ENCODE measurements at regions not wholly inside any gene's neighbourhood (a gene's known extent, or its start where the extent isn't known, plus 50 kb on each side); places are given as distances from the start of the nearest gene placed in this dataset.

GRCh38 chr4:71247706-71248105, 91.1 kb upstream of the SLC4A4 start:
- H3K36me3 ChIP-seq (ENCODE audit: insufficient read depth, low read length) = no peaks in the 10 kb centered on the region
- no peaks in the 10 kb centered on the region for H3K4me1 ChIP-seq (ENCODE audit: insufficient read depth, low read length)
- no peak overlapping the region for H3K27ac ChIP-seq (ENCODE audit: low read depth, low read length)
- H3K9ac ChIP-seq (ENCODE audit: low read depth, low read length) = no peak overlapping the region
- no peak overlapping the region for H3K4me3 ChIP-seq (ENCODE audit: low read length)
- no peaks in the 10 kb centered on the region for H3K27me3 ChIP-seq (ENCODE audit: insufficient read depth, low read length)
- WGBS = 91% methylated on average over 5 of the region's 5 CpGs
- no peaks in the 10 kb centered on the region for H3K9me3 ChIP-seq (ENCODE audit: insufficient read depth, low read depth, low read length)

GRCh38 chr4:71251261-71251660, 87.6 kb upstream of the SLC4A4 start:
- Histone ChIP-seq H3K27ac (ENCODE audit: low read depth, low read length) (no peak overlapping the region), H3K4me1 (ENCODE audit: insufficient read depth, low read length) (no peaks in the 10 kb centered on the region), H3K27me3 (ENCODE audit: insufficient read depth, low read length) (no peaks in the 10 kb centered on the region), H3K4me3 (ENCODE audit: low read length) (no peak overlapping the region), H3K36me3 (ENCODE audit: insufficient read depth, low read length) (no peaks in the 10 kb centered on the region), H3K9ac (ENCODE audit: low read depth, low read length) (no peak overlapping the region), H3K9me3 (ENCODE audit: insufficient read depth, low read depth, low read length) (no peaks in the 10 kb centered on the region)
- 94% methylated on average over 2 of the region's 2 CpGs for WGBS

- Histone ChIP-seq H3K4me1 (ENCODE audit: insufficient read depth, low read length) (no peaks in the 10 kb centered on the region), H3K27me3 (ENCODE audit: insufficient read depth, low read length) (no peaks in the 10 kb centered on the region), H3K4me3 (ENCODE audit: low read length) (no peak overlapping the region), H3K9ac (ENCODE audit: low read depth, low read length) (no peak overlapping the region), H3K36me3 (ENCODE audit: insufficient read depth, low read length) (no peaks in the 10 kb centered on the region), H3K9me3 (ENCODE audit: insufficient read depth, low read depth, low read length) (no peaks in the 10 kb centered on the region), H3K27ac (ENCODE audit: low read depth, low read length) (no peak overlapping the region)
- WGBS = 100% methylated on average over 1 of the region's 1 CpG
Measured at GRCh38 chr4:71253545-71253944, 85.3 kb upstream of the SLC4A4 start.

GRCh38 chr4:71254451-71255012, 84.3 kb upstream of the SLC4A4 start:
- no peaks in the 10 kb centered on the region for H3K36me3 ChIP-seq (ENCODE audit: insufficient read depth, low read length)
- H3K4me3 ChIP-seq (ENCODE audit: low read length) = no peak overlapping the region
- no peaks in the 10 kb centered on the region for H3K4me1 ChIP-seq (ENCODE audit: insufficient read depth, low read length)
- H3K27me3 ChIP-seq (ENCODE audit: insufficient read depth, low read length) = no peaks in the 10 kb centered on the region
- H3K27ac ChIP-seq (ENCODE audit: low read depth, low read length) = no peak overlapping the region
- no peak overlapping the region for H3K9ac ChIP-seq (ENCODE audit: low read depth, low read length)
- WGBS = 89% methylated on average over 2 of the region's 2 CpGs
- H3K9me3 ChIP-seq (ENCODE audit: insufficient read depth, low read depth, low read length) = no peaks in the 10 kb centered on the region

GRCh38 chr4:71255976-71256375, 82.8 kb upstream of the SLC4A4 start:
- Histone ChIP-seq H3K27ac (ENCODE audit: low read depth, low read length) (no peak overlapping the region), H3K9ac (ENCODE audit: low read depth, low read length) (no peak overlapping the region), H3K4me1 (ENCODE audit: insufficient read depth, low read length) (no peaks in the 10 kb centered on the region), H3K27me3 (ENCODE audit: insufficient read depth, low read length) (no peaks in the 10 kb centered on the region), H3K4me3 (ENCODE audit: low read length) (no peak overlapping the region), H3K36me3 (ENCODE audit: insufficient read depth, low read length) (no peaks in the 10 kb centered on the region), H3K9me3 (ENCODE audit: insufficient read depth, low read depth, low read length) (no peaks in the 10 kb centered on the region)
- 94% methylated on average over 1 of the region's 1 CpG for WGBS

- WGBS = 95% methylated on average over 1 of the region's 3 CpGs
- no peaks in the 10 kb centered on the region for H3K27me3 ChIP-seq (ENCODE audit: insufficient read depth, low read length)
- H3K4me3 ChIP-seq (ENCODE audit: low read length) = no peak overlapping the region
- H3K9ac ChIP-seq (ENCODE audit: low read depth, low read length) = no peak overlapping the region
- H3K36me3 ChIP-seq (ENCODE audit: insufficient read depth, low read length) = no peaks in the 10 kb centered on the region
- H3K4me1 ChIP-seq (ENCODE audit: insufficient read depth, low read length) = no peaks in the 10 kb centered on the region
- no peak overlapping the region for H3K27ac ChIP-seq (ENCODE audit: low read depth, low read length)
- H3K9me3 ChIP-seq (ENCODE audit: insufficient read depth, low read depth, low read length) = no peaks in the 10 kb centered on the region
Measured at GRCh38 chr4:71257761-71258160, 81.1 kb upstream of the SLC4A4 start.

- H3K27me3 ChIP-seq (ENCODE audit: insufficient read depth, low read length) = no peaks in the 10 kb centered on the region
- no peak overlapping the region for H3K4me3 ChIP-seq (ENCODE audit: low read length)
- 98% methylated on average over 6 of the region's 7 CpGs for WGBS
- H3K27ac ChIP-seq (ENCODE audit: low read depth, low read length) = no peak overlapping the region
- H3K9me3 ChIP-seq (ENCODE audit: insufficient read depth, low read depth, low read length) = no peaks in the 10 kb centered on the region
- no peaks in the 10 kb centered on the region for H3K36me3 ChIP-seq (ENCODE audit: insufficient read depth, low read length)
- H3K9ac ChIP-seq (ENCODE audit: low read depth, low read length) = no peak overlapping the region
- no peaks in the 10 kb centered on the region for H3K4me1 ChIP-seq (ENCODE audit: insufficient read depth, low read length)
Measured at GRCh38 chr4:71258323-71258722, 80.5 kb upstream of the SLC4A4 start.

GRCh38 chr4:71259280-71259679, 79.5 kb upstream of the SLC4A4 start:
- Histone ChIP-seq H3K36me3 (ENCODE audit: insufficient read depth, low read length) (no peaks in the 10 kb centered on the region), H3K4me3 (ENCODE audit: low read length) (no peak overlapping the region), H3K4me1 (ENCODE audit: insufficient read depth, low read length) (no peaks in the 10 kb centered on the region), H3K27ac (ENCODE audit: low read depth, low read length) (no peak overlapping the region), H3K9ac (ENCODE audit: low read depth, low read length) (no peak overlapping the region), H3K9me3 (ENCODE audit: insufficient read depth, low read depth, low read length) (no peaks in the 10 kb centered on the region), H3K27me3 (ENCODE audit: insufficient read depth, low read length) (no peaks in the 10 kb centered on the region)
- WGBS = 83% methylated on average over 6 of the region's 6 CpGs

- WGBS = 99% methylated on average over 3 of the region's 3 CpGs
- H3K9ac ChIP-seq (ENCODE audit: low read depth, low read length) = no peak overlapping the region
- no peaks in the 10 kb centered on the region for H3K9me3 ChIP-seq (ENCODE audit: insufficient read depth, low read depth, low read length)
- no peak overlapping the region for H3K4me3 ChIP-seq (ENCODE audit: low read length)
- H3K27ac ChIP-seq (ENCODE audit: low read depth, low read length) = no peak overlapping the region
- H3K4me1 ChIP-seq (ENCODE audit: insufficient read depth, low read length) = no peaks in the 10 kb centered on the region
- no peaks in the 10 kb centered on the region for H3K36me3 ChIP-seq (ENCODE audit: insufficient read depth, low read length)
- no peaks in the 10 kb centered on the region for H3K27me3 ChIP-seq (ENCODE audit: insufficient read depth, low read length)
Measured at GRCh38 chr4:71259911-71260331, 78.9 kb upstream of the SLC4A4 start.

- H3K4me1 ChIP-seq (ENCODE audit: insufficient read depth, low read length) = no peaks in the 10 kb centered on the region
- no peaks in the 10 kb centered on the region for H3K9me3 ChIP-seq (ENCODE audit: insufficient read depth, low read depth, low read length)
- H3K36me3 ChIP-seq (ENCODE audit: insufficient read depth, low read length) = no peaks in the 10 kb centered on the region
- H3K4me3 ChIP-seq (ENCODE audit: low read length) = no peak overlapping the region
- H3K9ac ChIP-seq (ENCODE audit: low read depth, low read length) = no peak overlapping the region
- H3K27ac ChIP-seq (ENCODE audit: low read depth, low read length) = no peak overlapping the region
- H3K27me3 ChIP-seq (ENCODE audit: insufficient read depth, low read length) = no peaks in the 10 kb centered on the region
- 100% methylated on average over 1 of the region's 1 CpG for WGBS
Measured at GRCh38 chr4:71260544-71260943, 78.3 kb upstream of the SLC4A4 start.

GRCh38 chr4:71261001-71261400, 77.8 kb upstream of the SLC4A4 start:
- Histone ChIP-seq H3K27me3 (ENCODE audit: insufficient read depth, low read length) (no peaks in the 10 kb centered on the region), H3K27ac (ENCODE audit: low read depth, low read length) (no peak overlapping the region), H3K4me1 (ENCODE audit: insufficient read depth, low read length) (no peaks in the 10 kb centered on the region), H3K9ac (ENCODE audit: low read depth, low read length) (no peak overlapping the region), H3K4me3 (ENCODE audit: low read length) (no peak overlapping the region), H3K9me3 (ENCODE audit: insufficient read depth, low read depth, low read length) (no peaks in the 10 kb centered on the region), H3K36me3 (ENCODE audit: insufficient read depth, low read length) (no peaks in the 10 kb centered on the region)
- 80% methylated on average over 6 of the region's 6 CpGs for WGBS

- no peaks in the 10 kb centered on the region for H3K9me3 ChIP-seq (ENCODE audit: insufficient read depth, low read depth, low read length)
Measured at GRCh38 chr4:71261633-71262121, 77.1 kb upstream of the SLC4A4 start.

More at GRCh38 chr4:71261633-71262121, 77.1 kb upstream of the SLC4A4 start:
- H3K27ac ChIP-seq (ENCODE audit: low read depth, low read length) = no peak overlapping the region
- no peaks in the 10 kb centered on the region for H3K27me3 ChIP-seq (ENCODE audit: insufficient read depth, low read length)
- WGBS = 89% methylated on average over 3 of the region's 3 CpGs
- no peaks in the 10 kb centered on the region for H3K36me3 ChIP-seq (ENCODE audit: insufficient read depth, low read length)
- no peaks in the 10 kb centered on the region for H3K4me1 ChIP-seq (ENCODE audit: insufficient read depth, low read length)
- H3K9ac ChIP-seq (ENCODE audit: low read depth, low read length) = no peak overlapping the region
- no peak overlapping the region for H3K4me3 ChIP-seq (ENCODE audit: low read length)
